PC-3 (cell line): ENCODE measurements at regions not wholly inside any gene's neighbourhood (a gene's known extent, or its start where the extent isn't known, plus 50 kb on each side); places are given as distances from the start of the nearest gene placed in this dataset.

Experiments
- ATAC-seq: fragments of 200-7000 bp; cut with Tn5 transposase; 2 replicates; pipeline ENCODE4 v1.9.1; 2020; ENCODE audit warnings: mild to moderate bottlenecking, moderate library complexity
- BruUV-seq: library from RNA; stranded (reverse); fragments of 400-500 nt; replicated peaks from 2 replicates; lab custom pipeline; 2021; lab: Mats Ljungman, UMichigan
- CTCF ChIA-PET: fragments of 300-600 bp; sonication (Branson Sonifier 250); formaldehyde crosslinking; loops from one replicate; lab custom pipeline; 2022; ENCODE audit warnings: antibody characterized with exemption; lab: Charles Lee
- POLR2A ChIA-PET: fragments of 300-600 bp; sonication (Branson Sonifier 250); formaldehyde crosslinking; loops from one replicate; lab custom pipeline; 2022; ENCODE audit warnings: antibody characterized with exemption; ENCODE audit not compliant: unreplicated experiment; lab: Charles Lee
- DNase-seq: peaks from one replicate; pipeline ENCODE4 v3.0.0-alpha.2; 2015
- H2AFZ ChIP-seq: fragments of 300-600 bp; sonication (generic); 2 replicates; pipeline ENCODE4 v1.6.0; 2016; ENCODE audit warnings: antibody characterized with exemption, low read length
- H3F3A ChIP-seq: fragments of 300-600 bp; sonication (generic); one replicate; pipeline ENCODE4 v1.6.0; 2017; ENCODE audit warnings: antibody characterized with exemption, low read length, control low read depth, mild to moderate bottlenecking; ENCODE audit not compliant: unreplicated experiment
- H3K27ac ChIP-seq: fragments of 300-600 bp; sonication (generic); 2 replicates; pipeline ENCODE4 v1.5.1; 2016; ENCODE audit warnings: mild to moderate bottlenecking, low read length
- H3K27me3 ChIP-seq: fragments of 300-600 bp; sonication (generic); 2 replicates; pipeline ENCODE4 v1.6.1; 2016; ENCODE audit warnings: low read length, mixed read lengths
- H3K36me3 ChIP-seq: fragments of 300-600 bp; sonication (generic); 2 replicates; pipeline ENCODE4 v1.6.1; 2016; ENCODE audit warnings: low read depth, mixed run types, low read length, mixed read lengths
- H3K4me1 ChIP-seq: fragments of 300-600 bp; sonication (generic); 2 replicates; pipeline ENCODE4 v1.5.1; 2016; ENCODE audit warnings: low read length; ENCODE audit not compliant: insufficient read depth
- H3K4me2 ChIP-seq: fragments of 300-600 bp; sonication (generic); 2 replicates; pipeline ENCODE4 v1.6.0; 2016; ENCODE audit warnings: low read length
- H3K4me3 ChIP-seq: fragments of 300-600 bp; sonication (generic); 2 replicates; pipeline ENCODE4 v1.5.1; 2016; ENCODE audit warnings: mild to moderate bottlenecking, low read length, mixed read lengths
- H3K79me2 ChIP-seq: fragments of 300-600 bp; sonication (generic); 2 replicates; pipeline ENCODE4 v1.6.1; 2017; ENCODE audit warnings: low read length, mixed read lengths
- H3K9ac ChIP-seq: fragments of 300-600 bp; sonication (generic); 2 replicates; pipeline ENCODE4 v1.6.0; 2016; ENCODE audit warnings: mild to moderate bottlenecking, low read length
- H3K9me2 ChIP-seq: fragments of 300-600 bp; sonication (generic); replicated peaks from 2 replicates; pipeline ENCODE4 v1.6.1; 2016; ENCODE audit warnings: mixed run types, low read length, mixed read lengths
- H3K9me3 ChIP-seq: fragments of 300-600 bp; sonication (generic); 2 replicates; pipeline ENCODE4 v1.6.1; 2016; ENCODE audit warnings: low read length, mixed read lengths
- H4K20me1 ChIP-seq: fragments of 300-600 bp; sonication (generic); 2 replicates; pipeline ENCODE4 v1.6.1; 2016; ENCODE audit warnings: low read length, mixed read lengths
- CTCF ChIP-seq: fragments of 300-600 bp; sonication (generic); conservative IDR thresholded peaks from 2 replicates; pipeline ENCODE4 v1.5.1; 2017; ENCODE audit warnings: antibody characterized with exemption, low read depth, mild to moderate bottlenecking, low read length
- EZH2 ChIP-seq: fragments of 300-600 bp; sonication (generic); IDR thresholded peaks from one replicate; pipeline ENCODE4 v1.6.1; 2017; ENCODE audit warnings: antibody characterized with exemption, mild to moderate bottlenecking, low read length; ENCODE audit not compliant: unreplicated experiment
- EZH2phosphoT487 ChIP-seq: fragments of 300-600 bp; sonication (generic); IDR thresholded peaks from 2 replicates; pipeline ENCODE4 v1.6.1; 2018; ENCODE audit warnings: mild to moderate bottlenecking, antibody characterized with exemption, low read length, borderline replicate concordance
- intact Hi-C: fragments of 100-400 bp; cut with micrococcal nuclease; formaldehyde crosslinking; loops from 2 replicates; pipeline ENCODE4 v1.9.0; 2023

GRCh38 chr1:209432443-209432825 is 151.1 kb upstream of the CAMK1G start:
- H3K4me1 ChIP-seq, result peaks cover 67% of the 10 kb centered on the region
- no peak for ATAC-seq
- peak overlapping the region; percentile 88 for H3K4me3 ChIP-seq

DNA sequence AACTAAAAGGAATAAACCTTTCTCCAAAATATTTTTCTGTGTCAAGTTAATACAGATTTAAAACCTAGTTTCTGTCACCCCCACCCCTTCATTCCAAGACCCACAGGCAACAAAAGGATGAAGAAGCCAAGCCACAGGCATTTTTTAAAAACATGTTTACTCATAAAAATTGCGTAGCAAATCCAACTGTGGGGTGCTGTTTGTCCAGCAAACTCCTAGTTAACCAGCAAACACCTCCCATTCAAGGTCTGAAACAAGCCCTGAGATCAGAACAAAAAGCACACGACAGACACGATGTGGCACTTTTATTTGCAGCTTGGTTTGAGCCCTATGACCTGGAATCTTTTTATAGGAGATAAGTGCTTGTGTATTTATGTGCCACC is 149.9 kb upstream of the CAMK1G start:
- Histone ChIP-seq H3K9me3 (no peaks in the 10 kb centered on the region), H3K4me3 (peak overlapping the region; percentile 88; the same call in 1 of the 2 replicates), H3K9ac (peak overlapping the region; percentile 50), H3K27me3 (no peaks in the 10 kb centered on the region), H3K4me2 (peak overlapping the region; percentile 83), H3K4me1 (peaks cover 56% of the 10 kb centered on the region), H3K79me2 (peaks cover 39% of the 10 kb centered on the region), H3K9me2 (no peaks in the 10 kb centered on the region), H2AFZ (peak overlapping the region; percentile 11; the same call in 1 of the 2 replicates), H3F3A (peaks cover 42% of the 10 kb centered on the region), H4K20me1 (no peaks in the 10 kb centered on the region), H3K27ac (peak overlapping the region; percentile 88), H3K36me3 (peaks cover 31% of the 10 kb centered on the region)
- TF ChIP-seq CTCF (no peak), EZH2 (no peak), EZH2phosphoT487 (no peak)
- CTCF ChIA-PET, result interaction anchor here (0.5 to 0.6 kb wide), 2 partner anchors 14 to 1189 kb away, joined by 3 read pairs; no protein-coding TSS in a partner anchor
- intact Hi-C loops, result loop anchor here (2.0 to 10.0 kb wide), 2 partner anchors 231 to 359 kb away; no protein-coding TSS in a partner anchor
- no TSS peak for BruUV-seq
- peak; percentile 12 for ATAC-seq
- peak; percentile 88 for DNase-seq
- POLR2A ChIA-PET, result no interaction called here

More at GRCh38 chr1:209432443-209432825, 151.1 kb upstream of the CAMK1G start:
- CTCF ChIA-PET, result interaction anchor here (0.7 kb wide), 1 partner anchor 58 kb away, joined by 3 read pairs; no protein-coding TSS in a partner anchor
- H3K4me2 ChIP-seq, result peak overlapping the region; percentile 83
- intact Hi-C loops, result loop anchor here (10.0 kb wide), 1 partner anchor 358 kb away; no protein-coding TSS in a partner anchor
- no peak for DNase-seq
- BruUV-seq, result no TSS peak
- peaks cover 48% of the 10 kb centered on the region for H3K79me2 ChIP-seq
- POLR2A ChIA-PET, result no interaction called here
- no peak overlapping the region for H3K9ac ChIP-seq
- H3K27me3 ChIP-seq, result no peaks in the 10 kb centered on the region
- no peaks in the 10 kb centered on the region for H4K20me1 ChIP-seq
- peak overlapping the region; percentile 88 for H3K27ac ChIP-seq
- H3F3A ChIP-seq, result peaks cover 42% of the 10 kb centered on the region
- H2AFZ ChIP-seq, result no peak overlapping the region
- peaks cover 31% of the 10 kb centered on the region for H3K36me3 ChIP-seq
- no peak for TF ChIP-seq EZH2
- TF ChIP-seq CTCF, result no peak
- no peak for TF ChIP-seq EZH2phosphoT487
- H3K9me2 ChIP-seq, result no peaks in the 10 kb centered on the region
- no peaks in the 10 kb centered on the region for H3K9me3 ChIP-seq

- H4K20me1 ChIP-seq, result no peaks in the 10 kb centered on the region
- DNase-seq (peak; percentile 72), ATAC-seq (peak; percentile 10)
- intact Hi-C loops, result loop anchor here (2.0 to 10.0 kb wide), 2 partner anchors 231 to 359 kb away; no protein-coding TSS in a partner anchor
- peak overlapping the region; percentile 88; the same call in 1 of the 2 replicates for H3K4me3 ChIP-seq
- peak overlapping the region; percentile 88 for H3K27ac ChIP-seq
- peaks cover 42% of the 10 kb centered on the region for H3F3A ChIP-seq
- H2AFZ ChIP-seq, result 0 out of 2 replicates have a peak overlapping the region, but pooled peaks have one; percentile 11
- H3K9me3 ChIP-seq, result no peaks in the 10 kb centered on the region
- no TSS peak for BruUV-seq
- peaks cover 31% of the 10 kb centered on the region for H3K36me3 ChIP-seq
- H3K4me2 ChIP-seq, result peak overlapping the region; percentile 83
- H3K4me1 ChIP-seq, result peaks cover 56% of the 10 kb centered on the region
- H3K79me2 ChIP-seq, result peaks cover 34% of the 10 kb centered on the region
- TF ChIP-seq CTCF, result no peak
- no peak for TF ChIP-seq EZH2phosphoT487
- TF ChIP-seq EZH2, result no peak
- H3K9me2 ChIP-seq, result no peaks in the 10 kb centered on the region
- ChIA-PET POLR2A (no interaction called here), CTCF (interaction anchor here (1.7 kb wide), 1 partner anchor 29 kb away, joined by 5 read pairs; no protein-coding TSS in a partner anchor)
- H3K27me3 ChIP-seq, result no peaks in the 10 kb centered on the region
- H3K9ac ChIP-seq, result peak overlapping the region; percentile 50
Measured at GRCh38 chr1:209434066-209434465, 149.4 kb upstream of the CAMK1G start.
